HG03045 (cell line): ENCODE measurements at regions not wholly inside any gene's neighbourhood (a gene's known extent, or its start where the extent isn't known, plus 50 kb on each side); places are given as distances from the start of the nearest gene placed in this dataset.

ENCODE experiments used
- ATAC-seq: cut with Tn5 transposase; IDR thresholded peaks from one replicate; pipeline ENCODE4 v1.9.1; 2021; ENCODE audit warnings: mild to moderate bottlenecking, moderate library complexity; ENCODE audit not compliant: unreplicated experiment

DNA sequence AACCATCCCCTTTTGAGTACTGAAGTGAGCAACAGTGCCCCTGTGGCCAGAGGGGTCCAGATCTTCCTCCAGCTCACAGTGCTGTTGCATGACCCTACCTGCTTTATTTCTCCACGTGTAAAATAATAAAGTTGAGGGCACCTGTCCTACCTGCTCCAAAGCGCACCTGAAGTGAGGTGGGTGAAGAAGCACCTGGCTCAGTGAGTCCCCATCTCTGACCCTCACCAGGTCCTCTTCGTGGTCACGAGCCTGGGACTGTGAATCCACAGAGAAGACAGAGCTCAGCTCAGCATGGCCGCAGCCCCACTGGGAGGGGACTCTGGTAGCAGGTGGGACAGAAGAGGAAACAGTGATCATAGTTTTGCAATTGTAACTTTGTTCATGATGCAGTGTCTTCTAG lies 976.7 kb upstream of the TMEM132C start:
- no peak for ATAC-seq

DNA sequence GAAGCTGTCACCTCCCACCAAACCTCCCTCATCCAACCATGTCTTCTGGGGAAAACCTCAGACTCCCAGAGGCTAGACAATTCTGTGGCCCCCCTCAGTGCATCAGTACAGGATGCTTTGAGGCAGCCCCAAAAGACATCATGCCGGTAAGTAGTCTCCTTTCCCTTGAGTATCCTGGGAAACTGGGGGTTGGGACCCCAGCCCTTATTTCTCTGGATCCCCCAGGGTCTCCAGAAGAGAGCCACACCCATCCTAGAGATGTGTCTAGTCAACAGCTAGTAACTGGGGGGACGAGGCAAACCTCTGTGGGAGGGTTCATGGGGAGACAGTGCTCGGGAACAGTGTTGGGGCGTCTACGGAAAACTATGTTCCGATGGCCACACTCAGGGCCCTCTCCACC lies 974.2 kb upstream of the TMEM132C start:
- ATAC-seq = no peak

DNA sequence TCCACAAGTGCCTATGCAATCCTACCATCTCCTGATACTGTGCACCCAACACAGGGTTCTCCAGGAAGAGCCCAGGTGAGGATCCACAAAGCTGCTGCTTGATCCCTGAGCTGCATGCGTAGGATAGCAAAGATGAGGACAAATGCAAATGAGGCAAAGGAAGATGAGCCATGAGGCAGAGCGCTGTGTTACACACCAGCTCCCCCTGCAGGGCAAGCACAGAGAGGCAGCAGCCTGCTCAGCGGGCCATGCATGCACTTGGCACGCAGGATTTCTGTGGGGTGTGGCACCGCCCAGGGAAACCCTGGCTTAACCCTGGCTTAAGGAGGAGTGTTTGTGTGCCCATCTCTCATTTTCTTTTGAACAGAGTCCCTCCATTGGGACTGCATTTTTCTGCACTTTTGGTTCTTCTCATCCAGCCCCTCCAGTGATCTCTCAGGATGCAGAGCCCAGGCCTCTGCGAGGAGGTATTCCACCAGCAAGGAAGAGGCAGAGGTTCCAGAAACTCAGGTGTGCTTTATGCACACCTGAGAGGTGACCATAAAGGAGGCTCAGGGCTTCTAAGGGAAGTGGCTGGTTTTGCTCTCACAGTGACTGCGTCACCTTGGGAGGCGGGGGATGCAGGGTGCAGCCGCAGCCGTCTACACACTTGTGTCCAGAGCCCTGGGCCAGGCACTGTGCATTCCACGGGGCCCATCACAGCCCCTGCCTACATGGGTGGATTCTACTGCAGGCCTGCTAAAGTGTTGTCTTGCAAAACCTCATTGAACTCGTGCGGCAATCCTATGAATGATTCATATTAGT lies 973.3 kb upstream of the TMEM132C start:
- no peak for ATAC-seq

DNA sequence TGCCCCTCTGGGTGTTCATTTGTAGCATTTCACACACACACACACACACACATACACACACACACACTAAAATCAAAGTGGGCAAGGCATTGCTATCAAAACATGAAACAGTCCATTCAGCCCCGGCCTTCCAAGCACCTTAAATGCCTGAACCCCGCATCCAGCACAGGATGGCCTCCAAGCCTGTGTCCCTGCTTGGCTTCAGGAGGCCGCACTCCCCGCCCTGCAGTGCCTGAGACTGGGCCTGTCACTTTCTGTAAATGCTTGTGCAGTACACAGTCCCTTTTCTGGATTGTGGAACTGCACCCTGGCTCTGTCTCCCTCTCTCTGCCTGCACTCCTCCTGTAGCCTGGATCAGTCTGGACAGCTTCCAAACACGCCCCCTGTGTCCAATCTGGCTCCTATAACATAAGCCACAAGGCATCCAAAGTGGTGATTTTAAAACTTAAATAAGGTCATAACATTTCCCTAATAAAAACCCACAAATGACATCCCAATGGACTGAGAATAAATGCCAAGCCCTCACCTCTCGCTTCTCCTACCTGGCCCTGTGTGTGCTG lies 972.2 kb upstream of the TMEM132C start:
- no peak for ATAC-seq

DNA sequence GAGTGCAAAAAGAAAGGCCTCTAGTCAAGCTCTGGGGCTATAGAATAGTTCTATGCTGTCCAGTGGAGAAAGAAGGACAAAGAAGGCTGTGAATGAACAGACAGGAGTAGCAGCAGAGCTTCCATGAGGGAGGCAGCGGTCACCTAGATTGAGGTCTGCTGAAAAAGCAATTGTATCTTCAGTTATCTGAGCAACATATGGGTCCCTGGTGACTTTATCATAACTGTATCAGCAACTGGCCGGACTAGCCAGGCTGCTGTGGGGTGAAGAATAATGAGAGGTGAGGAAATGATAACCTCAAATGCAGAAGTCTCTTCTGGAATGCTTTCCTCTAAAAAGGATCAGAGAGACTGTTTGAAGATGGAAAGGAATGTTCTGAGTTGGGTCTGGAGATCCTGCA lies 971.3 kb upstream of the TMEM132C start:
- ATAC-seq = no peak

DNA sequence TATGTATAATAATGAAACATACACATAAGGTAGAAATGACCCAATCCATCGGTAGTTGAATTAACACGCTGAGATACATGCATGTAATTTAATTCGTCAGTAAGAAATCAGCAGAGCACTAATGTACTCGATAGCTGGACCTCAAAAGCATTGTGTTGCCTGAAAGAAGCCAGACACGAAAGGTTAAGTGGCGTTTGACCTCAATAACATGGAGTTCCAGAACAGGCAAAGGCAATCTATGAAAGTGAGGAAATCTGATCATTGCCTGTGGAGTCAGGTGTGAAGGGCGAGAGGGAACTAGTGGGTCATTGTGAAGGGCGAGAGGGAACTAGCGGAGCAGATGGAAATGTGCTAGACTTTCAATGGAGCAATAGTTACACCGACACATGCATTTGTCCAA lies 970.4 kb upstream of the TMEM132C start:
- no peak for ATAC-seq

DNA sequence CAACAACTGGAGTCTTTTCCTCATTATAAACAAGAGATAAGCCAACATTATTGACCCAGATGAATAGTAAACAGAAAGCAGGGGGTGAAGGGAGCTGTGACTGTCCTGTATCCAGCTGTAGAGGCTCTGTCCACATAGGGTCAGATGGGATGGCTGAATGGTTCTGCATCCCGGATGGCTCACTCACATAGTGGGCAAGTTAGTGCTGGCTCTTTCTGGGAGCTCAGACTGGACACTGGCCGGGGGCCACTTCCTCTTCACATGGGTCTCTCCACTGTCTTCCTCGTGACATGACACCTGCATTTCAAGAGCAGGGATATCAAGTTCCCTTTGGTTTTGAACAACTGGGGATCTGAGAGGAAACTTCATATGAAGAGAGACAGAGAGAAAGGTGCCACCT lies 969.6 kb upstream of the TMEM132C start:
- ATAC-seq = no peak

DNA sequence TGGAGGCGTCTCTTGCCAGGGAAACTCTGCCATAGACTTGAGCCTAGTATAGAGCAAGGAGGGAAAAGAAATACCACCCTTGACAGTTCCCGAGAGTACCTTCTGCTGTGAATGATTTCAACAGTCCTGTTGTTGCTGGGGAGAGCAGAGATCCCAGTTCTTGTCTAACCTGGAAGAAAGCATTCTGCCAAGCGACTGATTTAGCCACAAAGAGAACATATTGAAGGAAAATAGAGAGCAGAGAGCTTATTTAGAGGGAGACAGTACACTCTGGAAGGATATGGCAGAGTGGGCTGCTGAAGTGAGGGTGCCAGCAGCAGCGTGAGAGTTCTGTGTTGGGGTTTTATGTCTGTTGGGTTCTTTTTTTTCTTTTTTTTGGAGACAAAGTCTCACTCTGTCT lies 966.9 kb upstream of the TMEM132C start:
- ATAC-seq = no peak

DNA sequence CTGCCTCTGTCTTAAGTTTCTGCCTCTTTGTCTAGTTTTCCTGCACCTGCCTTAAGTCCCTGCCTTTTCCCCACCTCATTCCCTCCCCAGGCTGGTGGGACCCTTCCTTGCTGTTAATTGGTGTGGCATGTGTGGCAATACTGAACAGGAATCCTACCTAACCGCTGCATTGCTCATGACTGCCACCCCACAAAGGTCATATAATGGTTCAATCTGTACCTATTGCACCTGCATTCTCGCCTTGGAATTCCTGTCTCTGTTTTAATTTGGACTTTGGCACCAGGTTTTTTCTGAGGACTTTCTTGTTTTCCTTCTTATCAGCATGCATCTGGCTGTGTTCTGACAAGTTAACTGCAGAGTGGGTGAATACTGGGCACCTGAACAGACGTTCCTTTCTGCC lies 966.2 kb upstream of the TMEM132C start:
- no peak for ATAC-seq

DNA sequence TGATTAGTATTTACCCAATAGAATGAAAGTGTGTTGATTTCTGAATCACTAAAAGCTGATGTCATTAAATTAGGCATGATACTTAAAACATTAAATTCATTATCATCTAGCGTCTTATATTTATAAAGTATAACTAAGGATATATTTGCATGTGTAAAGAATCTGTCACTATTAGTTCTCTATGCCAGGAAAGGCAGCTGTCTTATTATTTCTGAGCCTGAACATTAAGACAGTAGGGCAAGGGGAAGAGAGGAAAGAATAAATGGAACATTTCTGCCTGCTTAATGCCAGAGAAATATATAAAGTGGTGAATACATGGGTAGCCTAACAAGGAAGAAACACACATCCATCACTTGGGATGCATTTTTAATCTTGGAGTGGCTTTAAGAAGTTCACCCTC lies 965.1 kb upstream of the TMEM132C start:
- no peak for ATAC-seq

DNA sequence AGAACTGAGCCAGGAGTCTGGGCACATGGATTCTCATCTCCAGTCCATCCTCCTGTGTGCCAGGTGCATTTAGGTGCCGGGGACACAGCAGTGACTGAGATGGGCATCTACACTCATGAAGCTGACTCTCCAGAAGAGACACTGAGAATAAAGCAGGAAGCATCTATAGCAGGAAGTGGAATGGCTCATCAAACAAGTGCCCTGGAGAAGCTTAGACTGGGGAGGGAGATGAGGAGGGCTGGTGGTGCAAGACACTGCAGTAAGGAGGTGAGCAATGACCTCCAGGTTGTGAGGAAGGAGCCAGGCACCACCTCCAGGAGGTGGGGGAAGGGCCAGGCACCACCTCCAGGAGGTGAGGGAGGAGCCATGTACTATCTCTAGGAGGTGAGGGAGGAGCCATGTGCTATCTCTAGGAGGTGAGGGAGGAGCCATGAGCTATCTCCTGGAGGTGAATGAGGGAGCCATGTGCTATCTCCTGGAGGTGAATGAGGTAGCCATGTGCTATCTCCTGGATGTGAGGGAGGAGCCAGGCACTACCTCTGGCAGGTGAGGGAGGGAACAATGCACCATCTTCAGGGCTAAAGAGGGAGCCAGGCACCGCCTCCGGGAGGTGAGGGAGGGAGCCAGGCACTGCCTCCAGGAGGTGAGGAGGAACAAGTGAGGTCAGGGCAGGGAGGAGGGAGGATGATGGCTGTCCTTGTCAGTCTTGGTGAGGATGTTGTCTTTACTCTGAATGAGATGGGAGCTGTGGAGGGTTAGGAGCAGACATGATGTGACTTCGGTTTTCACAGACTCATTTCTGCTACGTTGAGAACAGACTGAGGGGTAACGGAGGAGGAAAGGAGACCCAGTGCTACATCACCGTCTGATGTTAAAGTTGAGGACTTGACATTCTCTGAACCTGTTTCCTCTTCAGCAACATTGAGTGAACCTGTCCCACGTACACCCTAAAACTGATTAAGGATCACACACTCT lies 961.9 kb upstream of the TMEM132C start:
- no peak for ATAC-seq

DNA sequence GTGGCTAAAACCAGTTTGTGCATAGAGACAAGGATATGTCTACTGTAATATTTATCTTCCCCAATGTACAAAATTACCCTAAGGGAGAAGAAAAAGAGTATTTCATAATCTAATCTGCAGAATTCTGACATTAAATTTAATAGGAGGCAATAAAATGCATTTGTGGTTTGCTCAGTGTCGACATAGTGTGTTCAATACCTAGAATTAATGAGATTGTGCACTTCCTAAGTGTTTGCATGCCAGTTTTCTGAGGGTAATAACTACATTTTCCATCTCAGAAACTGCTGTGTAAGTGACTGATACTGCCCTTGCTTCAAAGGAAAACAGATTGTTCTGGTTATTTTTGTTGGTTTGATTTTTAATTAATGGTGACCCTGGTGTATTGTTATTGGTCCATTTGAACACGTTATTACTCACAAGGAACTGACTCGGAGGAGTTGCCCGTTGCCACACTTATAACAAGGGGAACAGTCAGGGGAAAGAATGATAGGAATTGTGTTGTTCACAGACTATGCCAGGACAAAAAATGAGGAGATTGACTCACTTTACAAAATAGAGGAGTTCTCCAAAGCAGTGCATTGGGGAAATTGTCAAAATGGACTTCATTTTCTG lies 960.3 kb upstream of the TMEM132C start:
- no peak for ATAC-seq

DNA sequence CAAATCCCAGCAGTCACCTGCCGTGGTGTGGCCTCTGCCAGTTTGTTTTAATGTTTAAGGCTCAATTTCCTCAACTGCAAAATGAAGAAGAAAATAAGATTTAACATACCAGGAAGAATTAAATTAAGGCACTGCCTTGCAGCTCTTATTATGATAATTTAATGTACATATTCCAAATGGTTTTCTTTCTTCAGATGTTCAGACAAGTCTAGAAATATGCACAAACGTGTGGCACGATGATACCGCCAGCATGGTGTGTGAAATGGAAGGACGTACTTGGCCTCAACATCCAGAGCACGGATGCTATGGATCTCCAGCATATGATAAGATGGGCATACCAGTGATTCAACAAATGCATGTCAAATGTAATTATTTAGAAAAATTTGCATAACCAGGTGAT lies 959.4 kb upstream of the TMEM132C start:
- ATAC-seq = no peak

DNA sequence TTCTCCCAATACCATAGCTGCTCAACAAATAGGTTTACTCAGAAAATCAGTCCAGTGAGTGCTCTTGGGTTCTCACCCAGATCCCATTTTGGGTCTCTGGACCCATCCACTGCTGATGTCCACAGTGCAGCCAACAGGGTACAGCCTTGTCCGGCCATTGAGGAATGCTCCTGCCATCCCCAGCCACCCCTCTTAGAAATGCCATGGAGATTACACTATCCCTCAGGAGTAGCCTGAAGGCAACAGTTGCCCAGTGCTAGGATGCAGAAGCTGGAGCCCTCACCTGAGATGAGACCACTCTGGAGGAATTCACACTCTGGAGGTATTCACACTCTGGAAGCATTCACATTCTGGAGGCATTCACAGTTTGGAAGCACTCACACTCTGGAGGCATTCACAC lies 958.8 kb upstream of the TMEM132C start:
- ATAC-seq = no peak

DNA sequence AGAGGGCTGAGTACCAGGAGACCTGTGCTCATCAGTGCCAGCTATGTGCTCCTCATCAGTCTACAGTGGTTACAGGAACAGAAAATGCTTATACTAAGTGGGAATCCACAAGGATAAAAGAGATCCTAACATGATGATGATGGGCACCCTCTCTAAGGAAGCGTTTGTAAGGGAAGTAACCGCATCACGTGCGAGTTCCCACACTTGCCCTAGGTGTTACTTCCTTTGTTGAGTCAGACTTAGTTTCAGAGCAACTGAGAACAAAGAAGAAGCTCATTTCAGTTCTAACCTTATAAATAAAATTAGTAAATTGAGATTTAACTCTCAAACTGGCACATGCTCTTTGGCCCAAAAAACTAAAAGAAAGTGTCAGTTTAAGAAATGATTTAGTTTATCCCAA lies 956.4 kb upstream of the TMEM132C start:
- ATAC-seq = no peak

DNA sequence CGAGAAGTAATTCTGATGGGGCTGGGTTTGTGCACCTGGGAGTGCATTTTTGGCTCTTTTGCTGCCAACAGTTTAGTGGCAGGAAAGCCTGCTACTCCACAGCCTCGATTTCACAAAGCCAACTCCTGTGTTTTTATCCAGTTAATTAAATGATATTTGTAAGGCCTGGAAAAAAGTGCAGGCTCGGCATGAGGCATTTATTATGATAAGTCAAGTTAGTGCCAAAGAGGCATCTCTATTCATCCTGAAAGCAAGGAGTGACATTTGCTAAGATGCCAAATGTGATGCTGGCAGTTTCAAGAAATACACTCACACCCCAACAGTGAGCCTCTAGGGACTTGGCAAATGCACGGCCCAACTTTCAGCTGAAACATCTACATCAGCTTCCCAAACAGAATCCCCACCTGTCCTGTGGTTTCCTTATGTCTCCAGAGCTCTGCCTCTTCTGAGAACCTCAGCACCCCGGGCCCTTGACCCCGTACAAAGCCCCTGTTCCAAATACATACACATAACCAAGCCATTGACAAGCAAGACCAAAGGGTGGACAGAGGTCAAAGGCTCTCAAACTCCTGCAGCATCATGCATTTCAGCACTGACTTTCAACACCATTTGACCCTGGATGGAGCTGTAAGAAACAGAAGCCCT lies 955.1 kb upstream of the TMEM132C start:
- no peak for ATAC-seq

DNA sequence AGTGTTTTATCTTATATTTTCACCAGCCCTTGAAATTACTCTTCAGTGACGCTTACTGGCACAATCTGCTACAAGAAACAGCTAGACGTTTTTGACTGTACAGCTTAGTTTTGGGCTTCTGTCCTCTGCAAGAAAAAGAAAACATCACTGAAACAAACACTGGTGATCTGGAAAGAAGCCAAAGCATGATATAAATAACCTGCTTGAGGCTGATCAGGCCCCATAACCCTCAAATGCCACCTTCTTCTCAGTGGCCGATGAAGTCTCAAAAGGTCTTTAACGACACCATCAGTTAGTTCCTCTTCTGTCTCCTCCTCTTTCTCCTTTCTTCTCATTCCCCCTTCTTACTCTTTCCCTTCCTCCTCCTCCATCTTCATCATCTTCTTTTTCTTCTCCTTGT lies 942.3 kb upstream of the TMEM132C start:
- ATAC-seq = no peak

DNA sequence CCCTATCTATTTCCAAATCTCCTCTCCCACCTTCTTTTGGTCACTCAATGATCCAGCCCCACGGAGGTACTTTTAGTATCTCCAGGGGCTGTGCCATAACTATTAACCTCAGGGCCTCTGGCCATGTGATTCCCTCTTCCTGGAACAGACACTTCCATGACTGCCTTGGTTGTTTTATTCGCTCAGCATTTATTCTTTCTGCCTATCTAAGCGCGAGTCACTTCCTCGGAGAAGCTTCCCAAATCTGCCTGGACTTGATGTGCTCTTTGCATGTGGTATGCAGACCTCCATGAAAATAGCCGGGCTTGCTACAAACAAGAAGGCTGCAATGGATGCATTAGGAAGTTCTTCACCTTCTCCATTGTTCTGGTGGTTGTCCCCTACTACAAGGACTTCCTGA lies 939.0 kb upstream of the TMEM132C start:
- no peak for ATAC-seq

DNA sequence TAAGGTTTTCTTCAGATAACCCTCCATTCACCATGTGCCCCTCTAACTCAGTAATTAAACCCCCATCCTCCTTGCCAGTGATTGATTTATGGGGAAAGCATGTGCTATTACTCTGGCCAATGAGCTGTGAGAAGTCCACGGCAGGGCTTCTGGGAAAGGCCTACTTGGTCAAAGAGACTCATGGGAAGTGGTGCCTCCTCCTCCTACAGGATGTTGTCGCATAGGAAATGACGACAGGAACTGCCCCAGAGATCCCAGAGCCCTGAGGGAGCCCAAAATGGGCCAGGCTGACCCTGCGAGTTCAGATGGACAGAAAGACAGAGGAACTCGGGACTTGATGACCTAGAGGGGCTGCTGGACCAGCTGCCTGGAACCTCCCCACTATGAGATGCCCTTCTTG lies 938.1 kb upstream of the TMEM132C start:
- no peak for ATAC-seq

DNA sequence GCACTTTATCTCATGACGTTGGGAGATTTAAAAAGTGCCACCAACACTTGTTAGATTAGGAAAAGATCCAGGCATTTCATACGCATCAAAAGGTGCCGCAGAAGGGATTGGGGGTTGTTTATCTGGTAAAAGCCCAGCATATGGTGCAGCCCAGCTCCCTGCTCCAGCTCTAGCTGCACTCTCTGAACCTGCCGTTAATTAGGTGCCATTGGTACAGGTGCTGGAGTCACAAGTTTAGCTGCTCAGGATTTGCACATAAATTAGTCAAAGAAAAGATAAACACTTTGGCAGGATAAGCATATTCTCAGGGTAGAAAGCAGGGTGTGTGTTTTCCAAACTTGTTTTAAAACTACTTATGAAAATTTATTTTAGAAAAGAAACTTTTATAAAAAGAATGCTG lies 932.6 kb upstream of the TMEM132C start:
- no peak for ATAC-seq
